Stimulated activated CD4-positive, alpha-beta T cell treated with anti-CD3 and anti-CD28 coated beads, TNF-alpha, amount 100 ng/mL, for 4 hours (primary cell): ENCODE measurements at regions not wholly inside any gene's neighbourhood (a gene's known extent, or its start where the extent isn't known, plus 50 kb on each side); places are given as distances from the start of the nearest gene placed in this dataset.
"Not testable (repeated sequence)": the region's sequence is repeated elsewhere in the genome, so short reads cannot be mapped to it uniquely, and the experiment has no call there.

Experiments
- DNase-seq, 3 experiments: peaks; one replicate each; pipeline ENCODE4 v3.0.0-alpha.2; 2020; ENCODE audit warnings: low read depth in 3 of 3

GRCh38 chr7:79552463-79552862, 99.0 kb upstream of the MAGI2 start:
- DNase-seq, result no peak

GRCh38 chr7:79548727-79549126, 95.3 kb upstream of the MAGI2 start:
- no peak for DNase-seq

DNA sequence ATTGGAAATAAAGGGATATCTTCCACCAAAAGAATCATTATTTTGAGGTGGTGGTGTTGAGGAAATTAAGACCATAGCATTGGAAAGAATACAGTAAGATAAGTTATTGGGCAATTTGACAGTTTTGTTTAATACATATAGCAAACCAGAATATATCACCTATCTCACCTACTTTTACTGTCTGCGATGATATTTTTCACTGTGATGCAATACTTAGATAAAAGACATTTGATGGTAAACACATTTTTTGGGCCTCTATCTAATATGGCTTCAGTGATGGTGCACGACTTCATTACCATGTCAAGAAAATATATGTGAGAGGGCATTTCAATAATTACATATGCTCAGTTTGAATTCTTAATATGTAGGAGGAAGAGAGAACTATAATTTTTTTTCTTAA, 93.7 kb upstream of the MAGI2 start:
- DNase-seq, result no peak

- no peak for DNase-seq
These were observed 87.1 kb upstream of the MAGI2 start for GRCh38 chr7:79540592-79540991.

DNA sequence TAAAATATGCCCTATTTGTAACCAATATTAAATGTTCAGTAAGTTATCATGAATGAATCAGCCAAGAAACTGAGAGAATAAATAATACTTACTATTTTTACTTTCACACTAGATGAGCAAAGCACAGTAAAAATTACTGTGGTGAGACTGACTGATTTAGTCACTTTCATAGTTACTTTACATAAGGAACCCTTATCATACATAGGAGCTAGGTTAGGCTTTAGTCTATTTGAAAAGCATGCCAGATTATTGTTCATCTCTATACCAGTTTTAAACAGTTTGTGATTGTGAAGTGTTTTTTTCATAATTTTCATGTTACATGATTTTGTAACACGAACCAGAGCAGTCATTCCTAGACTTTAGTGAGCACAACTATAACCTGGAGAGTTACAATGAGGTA, 80.7 kb upstream of the MAGI2 start:
- no peak for DNase-seq

DNA sequence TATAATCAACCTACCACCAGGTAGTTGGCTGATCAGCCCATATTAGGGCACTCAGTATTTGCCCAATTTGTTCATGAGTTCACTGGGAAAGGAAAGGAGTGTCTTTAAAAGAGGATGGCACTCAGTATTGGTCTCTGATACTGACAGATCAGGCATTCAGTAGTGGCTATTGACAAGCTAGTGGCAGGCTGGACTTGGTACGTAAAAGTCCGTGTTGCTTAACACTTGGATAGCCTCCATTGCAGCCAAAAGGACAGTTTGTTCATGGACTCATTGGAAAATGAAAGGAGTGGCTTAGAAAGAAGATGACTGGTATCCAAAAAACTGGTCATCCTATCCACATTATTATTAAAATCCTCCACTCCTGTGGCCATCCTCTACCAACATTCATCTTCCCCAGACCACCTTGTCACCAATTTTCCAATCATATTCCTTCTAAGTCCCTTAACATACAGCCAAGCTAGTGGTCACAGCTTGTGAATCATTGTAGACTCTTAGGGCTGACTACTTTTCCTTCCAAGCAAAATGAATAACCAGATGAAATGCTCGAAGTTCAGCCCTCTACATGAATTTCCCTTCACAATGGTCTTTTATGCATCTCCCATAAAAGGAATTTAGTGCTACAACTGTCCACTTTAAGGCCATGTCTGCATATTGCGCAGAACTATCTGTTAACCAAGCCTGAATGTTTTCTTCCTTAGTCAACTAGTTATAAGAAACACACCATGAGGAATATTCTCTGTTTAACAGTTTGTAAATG, 78.6 kb upstream of the MAGI2 start:
- no peak for DNase-seq

GRCh38 chr7:79531116-79531515, 77.6 kb upstream of the MAGI2 start:
- no peak for DNase-seq

- DNase-seq, result no peak
These were observed 76.4 kb upstream of the MAGI2 start for GRCh38 chr7:79529881-79530235.

GRCh38 chr7:79529214-79529880, 75.9 kb upstream of the MAGI2 start:
- DNase-seq, result no peak

- no peak for DNase-seq
These were observed 75.0 kb upstream of the MAGI2 start for GRCh38 chr7:79528421-79528820.

DNA sequence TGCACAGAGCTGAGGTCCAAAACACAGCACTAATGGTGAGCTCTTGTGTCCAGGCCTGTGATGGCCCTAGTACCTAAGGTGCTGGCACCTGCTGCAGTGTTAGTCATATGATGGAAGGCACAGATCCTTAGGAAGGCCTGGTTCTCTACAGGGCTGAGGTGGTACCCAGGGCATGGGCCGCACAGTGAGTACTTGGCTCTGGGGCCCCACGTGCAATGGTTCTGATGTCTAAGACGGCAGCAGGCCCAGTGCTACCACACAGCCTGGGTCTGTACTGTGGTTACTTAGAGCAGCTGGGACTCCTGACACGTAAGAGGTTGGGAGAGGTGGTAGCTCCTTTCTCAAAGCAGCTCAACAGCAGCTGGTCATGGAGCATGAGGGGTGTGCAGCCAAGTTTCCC, 70.6 kb upstream of the MAGI2 start:
- DNase-seq, result no peak

DNA sequence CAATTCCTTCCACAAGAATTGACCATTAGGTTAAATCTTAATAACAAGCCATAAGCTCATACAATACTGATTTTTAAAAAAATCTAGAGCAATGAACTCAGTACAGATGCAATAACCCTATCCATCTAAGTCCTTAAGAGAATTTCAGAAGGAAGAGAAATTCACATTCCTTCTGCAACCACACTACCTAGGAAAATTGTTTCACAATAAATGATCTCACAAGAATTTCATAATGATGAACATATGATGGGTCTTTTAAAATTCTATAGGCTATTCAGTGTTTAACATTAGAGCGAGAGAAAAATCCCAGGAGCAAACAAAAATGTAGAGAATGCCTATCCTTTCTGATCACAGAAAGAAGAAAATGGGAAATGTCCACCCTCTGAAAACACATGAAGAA, 70.0 kb upstream of the MAGI2 start:
- DNase-seq, result no peak

GRCh38 chr7:79520543-79520942, 67.1 kb upstream of the MAGI2 start:
- no peak for DNase-seq

DNA sequence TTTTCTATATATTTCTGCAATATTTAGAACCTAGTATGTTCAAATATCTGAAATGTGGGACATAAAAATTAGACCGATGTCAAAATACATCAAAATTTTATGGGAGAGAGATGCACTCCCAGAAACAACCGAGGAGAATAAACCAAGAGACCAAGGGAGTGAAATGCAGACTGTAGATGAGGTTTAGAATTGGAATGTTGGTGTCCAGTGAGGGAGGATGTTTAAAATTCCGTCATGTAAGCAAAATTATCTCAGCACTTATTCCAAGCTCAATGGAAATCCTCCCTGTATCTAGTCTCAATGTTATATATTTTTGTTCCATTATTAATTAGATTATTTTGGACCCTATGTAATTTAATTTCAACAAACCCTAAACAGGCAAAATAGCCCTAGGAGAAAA, 61.9 kb upstream of the MAGI2 start:
- DNase-seq, result no peak

DNA sequence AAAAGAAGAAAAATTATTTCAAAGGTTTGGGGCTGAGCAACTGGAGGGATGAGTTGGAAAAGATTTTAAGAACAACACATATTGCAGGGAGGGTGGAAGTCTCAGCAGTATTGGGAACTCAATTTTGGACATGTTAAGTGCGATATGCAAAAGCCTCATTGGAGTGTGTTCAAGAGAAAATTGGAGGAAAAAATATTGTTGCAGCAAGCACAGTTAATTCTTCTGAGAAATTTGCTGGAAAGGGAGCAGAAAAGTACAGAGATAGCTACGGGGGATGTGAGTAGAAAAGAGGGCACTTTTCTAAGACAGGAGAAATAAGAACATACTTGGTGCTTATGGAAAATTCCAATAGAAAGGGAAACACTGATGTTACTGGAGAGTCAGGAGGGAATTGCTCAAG, 59.8 kb upstream of the MAGI2 start:
- DNase-seq, result no peak

GRCh38 chr7:79512261-79512660, 58.8 kb upstream of the MAGI2 start:
- no peak for DNase-seq

DNA sequence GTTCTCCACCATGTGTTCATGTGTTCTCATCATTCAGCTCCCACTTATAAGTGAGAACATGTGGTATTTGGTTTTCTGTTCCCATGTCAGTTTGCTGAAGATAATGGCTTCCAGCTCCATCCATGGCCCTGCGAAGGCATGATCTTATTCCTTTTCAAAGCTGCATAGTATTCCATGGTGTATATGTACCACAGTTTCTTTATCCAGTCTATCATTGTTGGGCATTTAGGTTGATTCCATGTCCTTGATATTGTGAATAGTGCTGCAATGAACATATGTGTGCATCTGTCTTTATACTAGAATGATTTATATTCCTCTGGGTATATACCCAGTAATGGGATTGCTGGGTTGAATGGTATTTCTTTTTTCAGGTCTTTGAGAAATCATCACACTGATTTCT, 57.6 kb upstream of the MAGI2 start:
- not testable (repeated sequence) for DNase-seq

DNA sequence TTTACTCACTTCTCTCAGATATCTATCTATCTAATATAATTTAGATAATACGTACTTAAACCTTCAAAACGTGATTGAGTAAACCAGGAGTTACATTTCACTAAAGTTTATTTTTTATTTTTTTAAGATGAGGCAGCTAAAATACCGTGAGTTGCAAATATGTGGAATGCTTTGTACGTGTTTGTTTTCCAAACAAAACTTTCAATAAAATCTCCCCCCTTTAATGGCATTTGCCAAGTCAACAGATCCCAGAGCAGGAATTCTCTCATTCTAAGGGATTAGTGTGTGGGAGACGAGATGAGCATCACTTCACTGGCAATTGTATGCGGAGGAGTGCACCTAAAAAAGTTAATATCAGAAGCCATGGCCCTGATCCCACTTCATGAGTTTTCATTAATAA, 53.7 kb upstream of the MAGI2 start:
- no peak for DNase-seq

DNA sequence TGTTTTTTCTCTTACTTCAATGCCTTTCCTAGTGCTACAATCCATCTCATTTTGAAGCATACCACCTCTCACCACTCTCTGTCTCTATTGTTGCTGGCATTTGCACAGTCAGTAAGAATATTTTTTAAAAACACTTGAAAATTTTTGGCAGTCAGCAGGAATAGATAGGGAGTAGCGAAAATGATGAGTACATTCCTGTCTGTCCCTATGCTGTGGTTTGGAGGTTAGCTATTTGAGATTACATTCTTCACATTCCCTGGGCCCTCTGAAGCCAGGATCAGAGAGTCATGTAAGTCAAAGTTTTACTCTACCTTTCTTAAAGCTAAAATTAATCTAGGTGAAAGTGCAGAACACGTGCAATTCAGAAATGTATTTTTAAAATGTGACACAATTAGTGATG, 53.0 kb upstream of the MAGI2 start:
- DNase-seq, result no peak

- no peak for DNase-seq
These were observed 51.3 kb upstream of the MAGI2 start for GRCh38 chr7:79504607-79505389.
